SJCRH30 (cell line): ENCODE measurements at regions not wholly inside any gene's neighbourhood (a gene's known extent, or its start where the extent isn't known, plus 50 kb on each side); places are given as distances from the start of the nearest gene placed in this dataset.
"Not testable (repeated sequence)": the region's sequence is repeated elsewhere in the genome, so short reads cannot be mapped to it uniquely, and the experiment has no call there.

Source experiments
- DNase-seq, 2 experiments: peaks; one replicate each; pipeline ENCODE4 v3.0.0-alpha.2; 2015 to 2020
- H3K27ac ChIP-seq: fragments of 250-450 bp; sonication (Bioruptor Pico); 2 replicates; pipeline ENCODE4 v1.5.1; 2020; ENCODE audit warnings: mild to moderate bottlenecking, moderate library complexity
- H3K27me3 ChIP-seq: fragments of 250-450 bp; sonication (Bioruptor Pico); 2 replicates; pipeline ENCODE4 v1.5.1; 2020; ENCODE audit warnings: mild to moderate bottlenecking, moderate library complexity
- H3K36me3 ChIP-seq: fragments of 250-450 bp; sonication (Bioruptor Pico); 2 replicates; pipeline ENCODE4 v1.5.1; 2020; ENCODE audit warnings: mild to moderate bottlenecking, moderate library complexity
- H3K4me1 ChIP-seq: fragments of 250-450 bp; sonication (Bioruptor Pico); 2 replicates; pipeline ENCODE4 v1.5.1; 2020; ENCODE audit warnings: mild to moderate bottlenecking, moderate library complexity
- H3K4me3 ChIP-seq: fragments of 250-450 bp; sonication (Bioruptor Pico); 2 replicates; pipeline ENCODE4 v1.5.1; 2020; ENCODE audit warnings: mild to moderate bottlenecking, moderate library complexity
- H3K9me3 ChIP-seq: fragments of 250-450 bp; sonication (Bioruptor Pico); replicated peaks from 2 replicates; pipeline ENCODE4 v1.5.1; 2020; ENCODE audit warnings: mild to moderate bottlenecking, moderate library complexity

- H3K27ac ChIP-seq, H3K36me3 ChIP-seq, DNase-seq, H3K9me3 ChIP-seq, H3K4me1 ChIP-seq, H3K27me3 ChIP-seq, H3K4me3 ChIP-seq: not testable (repeated sequence)
These were observed 56.5 kb upstream of the TNFSF10 start for GRCh38 chr3:172579753-172580152.

- H3K27me3 ChIP-seq, H3K4me1 ChIP-seq, H3K4me3 ChIP-seq, H3K9me3 ChIP-seq, H3K27ac ChIP-seq, H3K36me3 ChIP-seq, DNase-seq: not testable (repeated sequence)
These were observed 55.5 kb upstream of the TNFSF10 start for GRCh38 chr3:172578714-172579113.

GRCh38 chr3:172577987-172578570 is 54.8 kb upstream of the TNFSF10 start:
- DNase-seq, result peak; percentile 5 to 23
- Histone ChIP-seq H3K27me3 (no peaks in the 10 kb centered on the region), H3K4me3 (no peak overlapping the region), H3K27ac (no peak overlapping the region), H3K4me1 (no peaks in the 10 kb centered on the region), H3K9me3 (no peaks in the 10 kb centered on the region), H3K36me3 (no peaks in the 10 kb centered on the region)

GRCh38 chr3:172575375-172575774 is 52.1 kb upstream of the TNFSF10 start:
- DNase-seq, result no peak
- no peaks in the 10 kb centered on the region for H3K27me3 ChIP-seq
- H3K36me3 ChIP-seq, result no peaks in the 10 kb centered on the region
- no peak overlapping the region for H3K27ac ChIP-seq
- no peak overlapping the region for H3K4me3 ChIP-seq
- no peaks in the 10 kb centered on the region for H3K9me3 ChIP-seq
- no peaks in the 10 kb centered on the region for H3K4me1 ChIP-seq

GRCh38 chr3:172573422-172573821 is 50.2 kb upstream of the TNFSF10 start:
- DNase-seq, result no peak
- H3K27ac ChIP-seq, result no peak overlapping the region
- no peaks in the 10 kb centered on the region for H3K4me1 ChIP-seq

More at GRCh38 chr3:172573422-172573821, 50.2 kb upstream of the TNFSF10 start:
- H3K27me3 ChIP-seq, result no peaks in the 10 kb centered on the region
- H3K4me3 ChIP-seq, result no peak overlapping the region
- H3K36me3 ChIP-seq, result no peaks in the 10 kb centered on the region
- no peaks in the 10 kb centered on the region for H3K9me3 ChIP-seq
